ENCODE measurements at regions not wholly inside any gene's neighbourhood (a gene's known extent, or its start where the extent isn't known, plus 50 kb on each side); places are given as distances from the start of the nearest gene placed in this dataset.

GRCh38 chr9:18154661-18155060 lies 319.3 kb upstream of the ADAMTSL1 start:
- DNase-seq (ENCODE audit: low read depth): no peak
- in situ Hi-C loops (cut with HindIII; ENCODE audit: low pct_unique_long_range_greater_than_20kb, low sequenced_read_pairs): no loop called here

GRCh38 chr9:18159254-18159653 lies 314.7 kb upstream of the ADAMTSL1 start:
- no peak for DNase-seq (ENCODE audit: low read depth)
- in situ Hi-C loops (cut with HindIII; ENCODE audit: low pct_unique_long_range_greater_than_20kb, low sequenced_read_pairs): no loop called here

- in situ Hi-C loops (cut with HindIII; ENCODE audit: low pct_unique_long_range_greater_than_20kb, low sequenced_read_pairs): no loop called here
- DNase-seq (ENCODE audit: low read depth): no peak
Observed at GRCh38 chr9:18163146-18163545, 310.8 kb upstream of the ADAMTSL1 start.

- DNase-seq (ENCODE audit: low read depth): no peak
- in situ Hi-C loops (cut with HindIII; ENCODE audit: low pct_unique_long_range_greater_than_20kb, low sequenced_read_pairs): no loop called here
Observed at GRCh38 chr9:18167733-18168132, 306.2 kb upstream of the ADAMTSL1 start.

GRCh38 chr9:18173923-18174322 lies 300.0 kb upstream of the ADAMTSL1 start:
- DNase-seq (ENCODE audit: low read depth): no peak
- in situ Hi-C loops (cut with HindIII; ENCODE audit: low pct_unique_long_range_greater_than_20kb, low sequenced_read_pairs): no loop called here

DNA sequence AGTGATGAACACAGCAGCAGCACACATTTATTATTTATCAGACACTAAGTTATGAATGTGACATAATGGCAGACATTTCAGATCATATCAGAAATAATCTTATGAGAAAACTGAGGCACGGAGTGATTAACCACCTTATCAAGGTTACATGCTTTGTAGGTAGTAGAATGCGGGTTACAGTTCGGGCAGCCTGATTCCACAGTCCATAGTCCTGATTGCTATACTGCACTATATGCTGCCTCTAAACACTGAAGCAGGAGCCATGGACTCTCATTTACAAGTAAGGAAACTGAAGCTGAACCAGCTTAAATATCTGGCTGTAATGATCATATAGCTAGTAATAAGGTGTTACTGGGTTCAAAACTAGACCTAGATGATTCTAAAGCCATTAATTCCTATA lies 291.3 kb upstream of the ADAMTSL1 start:
- in situ Hi-C loops (cut with HindIII; ENCODE audit: low pct_unique_long_range_greater_than_20kb, low sequenced_read_pairs): no loop called here
- no peak for DNase-seq (ENCODE audit: low read depth)

DNA sequence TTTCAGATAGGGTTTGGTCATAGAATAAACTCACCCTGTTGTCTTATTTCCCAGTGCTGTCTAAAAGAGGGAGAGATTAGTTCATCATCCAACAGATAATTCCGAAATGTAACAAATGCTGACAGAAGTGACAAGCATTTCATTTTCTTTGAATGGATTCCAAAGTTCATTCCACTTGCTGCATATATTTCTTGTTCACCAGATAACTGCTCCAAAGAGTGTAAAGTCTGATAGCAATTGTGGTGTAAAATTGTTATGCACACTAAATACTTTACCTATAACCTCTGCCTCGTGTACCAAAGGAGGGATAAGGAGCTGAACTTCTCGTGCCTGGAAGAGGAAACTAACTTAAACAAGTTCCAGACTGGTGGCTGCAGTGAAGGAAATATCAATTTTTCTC lies 290.0 kb upstream of the ADAMTSL1 start:
- in situ Hi-C loops (cut with HindIII; ENCODE audit: low pct_unique_long_range_greater_than_20kb, low sequenced_read_pairs): no loop called here
- no peak for DNase-seq (ENCODE audit: low read depth)

- DNase-seq (ENCODE audit: low read depth): no peak
- in situ Hi-C loops (cut with HindIII; ENCODE audit: low pct_unique_long_range_greater_than_20kb, low sequenced_read_pairs): no loop called here
Observed at GRCh38 chr9:18184401-18184800, 289.6 kb upstream of the ADAMTSL1 start.

GRCh38 chr9:18185196-18185595 lies 288.8 kb upstream of the ADAMTSL1 start:
- in situ Hi-C loops (cut with HindIII; ENCODE audit: low pct_unique_long_range_greater_than_20kb, low sequenced_read_pairs): no loop called here
- DNase-seq (ENCODE audit: low read depth): no peak

GRCh38 chr9:18188971-18189370 lies 285.0 kb upstream of the ADAMTSL1 start:
- in situ Hi-C loops (cut with HindIII; ENCODE audit: low pct_unique_long_range_greater_than_20kb, low sequenced_read_pairs): no loop called here
- DNase-seq (ENCODE audit: low read depth): no peak

DNA sequence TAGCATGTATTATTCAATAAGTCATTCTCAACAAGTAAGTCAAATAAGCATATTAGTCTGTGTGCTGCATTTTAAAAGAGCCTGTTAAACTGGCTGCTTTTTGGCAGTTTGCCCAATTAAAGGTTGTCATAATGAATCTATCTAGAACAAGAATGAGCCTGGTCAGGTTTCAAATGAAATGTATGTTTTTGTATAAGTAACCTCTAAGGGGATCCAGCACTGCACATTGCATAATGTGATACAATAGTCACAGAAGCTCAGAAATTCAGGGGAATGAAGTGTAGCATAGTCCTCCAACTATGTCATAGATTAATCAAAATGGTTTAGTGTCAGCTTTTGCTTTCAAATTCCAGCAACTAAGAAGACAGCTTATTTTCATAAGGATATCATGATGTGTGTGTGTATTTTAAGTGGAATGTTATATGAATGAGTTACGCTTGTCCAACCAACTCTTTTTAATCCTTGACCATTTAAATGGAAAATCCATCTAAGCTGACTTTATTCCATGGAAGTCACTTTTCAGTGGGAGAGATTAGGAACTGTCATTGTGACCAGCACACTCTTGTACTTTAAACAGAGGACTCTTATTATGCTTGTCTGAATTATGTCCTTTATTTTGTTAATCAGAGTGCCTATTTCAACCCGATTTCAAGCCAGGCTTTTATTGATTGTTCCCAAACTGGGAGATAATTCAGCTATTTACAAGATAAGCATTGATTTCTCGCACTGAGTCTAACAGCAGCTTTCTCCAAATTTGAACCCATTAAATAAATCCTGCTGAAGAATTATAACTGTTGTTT lies 283.9 kb upstream of the ADAMTSL1 start:
- in situ Hi-C loops (cut with HindIII; ENCODE audit: low pct_unique_long_range_greater_than_20kb, low sequenced_read_pairs): no loop called here
- no peak for DNase-seq (ENCODE audit: low read depth)

- in situ Hi-C loops (cut with HindIII; ENCODE audit: low pct_unique_long_range_greater_than_20kb, low sequenced_read_pairs): no loop called here
- DNase-seq (ENCODE audit: low read depth): no peak
Observed at GRCh38 chr9:18190671-18191374, 283.1 kb upstream of the ADAMTSL1 start.

GRCh38 chr9:18194316-18194715 lies 279.6 kb upstream of the ADAMTSL1 start:
- no peak for DNase-seq (ENCODE audit: low read depth)
- in situ Hi-C loops (cut with HindIII; ENCODE audit: low pct_unique_long_range_greater_than_20kb, low sequenced_read_pairs): no loop called here

GRCh38 chr9:18195223-18195622 lies 278.7 kb upstream of the ADAMTSL1 start:
- in situ Hi-C loops (cut with HindIII; ENCODE audit: low pct_unique_long_range_greater_than_20kb, low sequenced_read_pairs): no loop called here
- DNase-seq (ENCODE audit: low read depth): no peak

- DNase-seq (ENCODE audit: low read depth): no peak
- in situ Hi-C loops (cut with HindIII; ENCODE audit: low pct_unique_long_range_greater_than_20kb, low sequenced_read_pairs): no loop called here
Observed at GRCh38 chr9:18202924-18203323, 271.0 kb upstream of the ADAMTSL1 start.

DNA sequence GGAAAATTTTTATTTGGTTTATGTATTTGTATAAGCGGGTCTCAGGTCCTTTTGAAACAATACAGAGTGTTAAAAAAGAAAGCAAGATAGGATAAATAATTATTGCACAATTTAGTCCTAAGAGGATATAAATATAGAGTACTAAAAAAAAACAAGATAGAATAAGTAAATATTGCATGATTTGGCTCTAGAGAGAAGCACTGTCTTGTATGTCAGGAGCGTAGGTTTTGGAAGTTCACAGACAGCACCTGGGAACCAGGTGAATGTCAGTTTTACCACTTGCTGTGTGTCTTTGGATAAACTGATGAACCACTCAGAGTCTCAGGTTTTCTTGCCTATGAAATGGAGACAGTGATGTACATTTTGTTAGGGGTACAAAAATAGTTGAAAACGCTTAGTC lies 266.2 kb upstream of the ADAMTSL1 start:
- no peak for DNase-seq (ENCODE audit: low read depth)
- in situ Hi-C loops (cut with HindIII; ENCODE audit: low pct_unique_long_range_greater_than_20kb, low sequenced_read_pairs): no loop called here

DNA sequence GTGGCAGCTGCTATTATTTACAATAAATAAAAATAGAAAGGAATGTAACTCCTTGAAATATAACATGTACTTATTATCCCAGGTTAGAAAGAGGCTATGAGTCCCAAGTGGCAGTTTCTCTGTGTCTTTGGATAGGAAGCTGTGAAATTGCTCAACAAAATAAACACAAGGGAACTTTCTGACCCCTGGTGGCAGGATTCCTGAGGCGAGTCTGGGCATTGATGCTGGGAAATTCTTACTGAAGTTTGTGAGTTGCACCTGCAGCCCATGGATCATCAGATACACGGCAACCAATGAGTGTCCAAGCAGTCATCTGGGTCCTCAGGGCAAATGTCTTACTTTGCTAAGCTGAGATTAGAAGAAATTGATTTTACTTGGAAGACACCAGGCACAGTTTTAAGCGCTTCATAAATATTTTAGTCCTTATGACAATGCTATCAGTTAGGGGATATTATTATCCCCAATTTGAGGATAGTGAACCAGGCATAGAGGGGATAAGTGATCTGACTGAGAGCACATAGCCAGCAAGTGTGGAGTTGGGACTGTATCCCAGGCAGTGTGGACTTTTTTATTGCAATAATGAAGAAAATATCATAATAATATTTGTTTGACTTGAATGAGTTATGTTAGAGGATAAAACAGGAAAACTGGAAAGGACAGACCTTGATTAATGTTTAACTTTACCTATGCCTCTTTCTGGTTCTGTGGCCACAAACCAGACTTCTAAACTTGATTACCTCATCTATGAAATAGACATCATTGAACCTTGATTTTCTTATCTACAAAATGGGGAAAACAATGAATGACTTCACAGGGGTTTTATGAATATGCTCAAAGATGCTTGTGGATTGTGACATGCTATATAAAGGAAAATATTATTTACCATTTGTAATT lies 265.5 kb upstream of the ADAMTSL1 start:
- peak; percentile 14 for DNase-seq (ENCODE audit: low read depth)
- in situ Hi-C loops (cut with HindIII; ENCODE audit: low pct_unique_long_range_greater_than_20kb, low sequenced_read_pairs): no loop called here

DNA sequence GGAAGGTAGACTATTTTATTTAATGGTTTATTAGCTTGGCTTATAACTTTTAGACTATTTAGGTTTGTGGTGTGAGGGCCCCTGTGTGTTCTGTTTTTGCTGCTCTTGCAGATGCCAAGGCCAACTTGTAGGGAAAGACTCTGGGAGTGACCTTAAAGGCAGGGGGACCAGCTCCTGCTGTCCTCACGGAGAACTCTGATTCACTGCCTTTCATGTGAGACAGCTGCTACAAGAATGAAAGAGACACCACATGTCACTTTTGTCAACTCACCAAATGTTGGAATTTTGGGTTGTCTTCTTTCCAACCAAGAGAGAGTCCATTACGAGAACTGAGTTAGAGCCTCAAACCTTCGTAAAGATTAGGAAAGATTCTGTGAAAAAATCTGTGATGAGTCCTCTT lies 258.3 kb upstream of the ADAMTSL1 start:
- in situ Hi-C loops (cut with HindIII; ENCODE audit: low pct_unique_long_range_greater_than_20kb, low sequenced_read_pairs): no loop called here
- DNase-seq (ENCODE audit: low read depth): no peak

DNA sequence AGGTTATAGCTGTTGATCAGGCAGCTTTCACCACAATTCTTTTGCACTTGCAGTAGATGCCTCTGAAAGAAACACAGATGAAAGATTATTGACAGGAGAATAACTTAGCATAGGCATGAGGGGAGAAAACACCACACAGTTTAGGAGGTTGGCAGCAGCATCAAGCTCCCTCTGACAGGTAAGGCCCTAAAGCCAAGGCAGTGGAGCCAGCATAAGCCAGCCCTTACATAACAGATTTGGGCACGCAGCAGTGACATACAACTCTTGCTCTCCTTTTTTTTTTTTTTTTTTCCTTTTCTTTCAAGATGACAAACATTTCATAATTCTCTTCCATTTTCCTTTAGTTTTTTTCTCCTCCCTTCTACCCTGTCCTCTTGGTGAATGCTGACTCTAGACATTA lies 257.6 kb upstream of the ADAMTSL1 start:
- in situ Hi-C loops (cut with HindIII; ENCODE audit: low pct_unique_long_range_greater_than_20kb, low sequenced_read_pairs): no loop called here
- DNase-seq (ENCODE audit: low read depth): no peak
